GM12875 (cell line): ENCODE measurements at regions not wholly inside any gene's neighbourhood (a gene's known extent, or its start where the extent isn't known, plus 50 kb on each side); places are given as distances from the start of the nearest gene placed in this dataset.

Experiments used
- H3K4me3 ChIP-seq: one replicate; pipeline ENCODE4 v1.5.1; 2011; ENCODE audit warnings: low read depth, low read length, control low read depth
- CTCF ChIP-seq: IDR thresholded peaks from 2 replicates; pipeline ENCODE4 v1.5.1; 2011; ENCODE audit warnings: low read depth, mild to moderate bottlenecking, control low read depth, inconsistent platforms, low read length, moderate library complexity, borderline replicate concordance; ENCODE audit not compliant: insufficient read depth

DNA sequence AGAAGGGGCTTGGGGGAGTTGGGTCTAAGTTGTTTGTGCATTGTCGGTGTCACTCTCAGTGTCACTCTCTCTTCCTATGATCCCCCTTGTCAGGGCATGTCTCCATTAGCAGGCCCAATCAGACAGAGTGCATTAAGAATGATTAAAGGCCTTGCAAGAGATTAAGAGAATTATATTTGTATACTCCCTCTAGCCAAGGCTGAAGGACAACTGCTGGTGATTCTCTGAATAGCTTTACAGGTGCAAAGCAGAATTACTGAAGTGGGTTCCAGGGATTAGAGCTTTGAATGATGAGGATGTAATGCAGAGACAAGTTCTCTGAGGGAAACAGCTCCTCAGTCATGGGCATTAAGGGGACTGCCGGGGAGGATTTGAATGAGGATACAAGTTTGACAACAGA is 104.8 kb upstream of the LGALSL start:
- no peak overlapping the region for H3K4me3 ChIP-seq
- no peak for TF ChIP-seq CTCF

- TF ChIP-seq CTCF = no peak
These were observed 103.0 kb upstream of the LGALSL start for GRCh38 chr2:64350996-64351395.

DNA sequence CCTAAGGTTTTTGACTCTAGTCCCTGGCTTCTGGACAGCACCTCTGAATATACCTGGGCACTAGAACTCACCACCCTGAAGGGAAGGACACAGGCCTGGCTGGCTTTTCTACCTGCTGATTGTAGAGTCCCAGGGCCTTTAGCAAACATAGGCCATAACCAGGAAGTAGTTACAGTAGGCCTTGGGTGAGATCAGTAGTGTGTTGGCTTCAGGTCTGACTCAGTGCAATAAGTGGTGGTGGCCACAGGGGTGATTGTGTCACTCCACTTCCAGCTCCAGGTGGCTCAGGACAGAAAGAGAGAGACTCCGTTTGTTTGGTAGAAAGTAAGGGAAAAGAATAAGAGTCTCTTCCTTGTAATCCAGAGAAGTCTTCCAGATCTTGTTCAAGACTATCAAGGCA is 101.7 kb upstream of the LGALSL start:
- no peak for TF ChIP-seq CTCF
- no peak overlapping the region for H3K4me3 ChIP-seq

More at GRCh38 chr2:64350996-64351395, 103.0 kb upstream of the LGALSL start:
- H3K4me3 ChIP-seq = no peak overlapping the region

- TF ChIP-seq CTCF = no peak
These were observed 98.9 kb upstream of the LGALSL start for GRCh38 chr2:64354857-64355680.

GRCh38 chr2:64356906-64357305 is 97.1 kb upstream of the LGALSL start:
- no peak overlapping the region for H3K4me3 ChIP-seq
- no peak for TF ChIP-seq CTCF

More at GRCh38 chr2:64354857-64355680, 98.9 kb upstream of the LGALSL start:
- H3K4me3 ChIP-seq = no peak overlapping the region

DNA sequence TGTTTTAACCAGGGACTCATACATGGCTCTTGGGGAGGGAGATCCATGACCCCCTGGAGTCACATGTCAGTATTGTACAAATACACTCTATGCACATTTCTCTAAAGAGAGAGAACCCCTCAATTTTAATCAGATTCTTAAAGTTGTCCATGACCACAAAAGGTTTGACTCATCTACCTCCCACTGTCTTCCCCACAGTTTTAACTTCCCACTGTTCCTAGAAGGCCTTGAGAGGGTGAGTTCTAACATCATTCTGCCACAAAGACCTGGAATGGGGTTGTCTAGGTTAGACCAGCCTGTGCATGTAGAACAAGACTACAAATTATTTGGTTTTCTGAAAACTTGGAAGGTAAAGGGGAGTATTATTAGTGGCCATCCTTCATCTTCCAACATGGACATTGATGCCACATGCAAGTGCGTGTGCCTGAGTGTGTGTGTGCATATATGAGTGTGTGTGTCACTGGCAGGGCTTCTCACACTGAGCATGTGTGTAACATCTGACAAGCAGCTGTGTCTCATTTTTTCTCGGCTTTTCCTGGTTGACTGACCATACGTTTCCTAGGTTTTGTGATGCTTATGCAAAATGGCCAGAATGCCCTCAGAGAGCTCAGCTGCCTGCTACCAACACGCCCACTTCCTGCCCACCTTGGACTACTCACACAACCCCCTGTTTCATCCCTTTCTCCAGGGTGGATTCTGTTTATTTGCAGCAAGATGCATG is 94.6 kb upstream of the LGALSL start:
- TF ChIP-seq CTCF = no peak

More for the DNA sequence above, 94.6 kb upstream of the LGALSL start:
- no peak overlapping the region for H3K4me3 ChIP-seq
